ENCODE measurements at regions not wholly inside any gene's neighbourhood (a gene's known extent, or its start where the extent isn't known, plus 50 kb on each side); places are given as distances from the start of the nearest gene placed in this dataset.

DNA sequence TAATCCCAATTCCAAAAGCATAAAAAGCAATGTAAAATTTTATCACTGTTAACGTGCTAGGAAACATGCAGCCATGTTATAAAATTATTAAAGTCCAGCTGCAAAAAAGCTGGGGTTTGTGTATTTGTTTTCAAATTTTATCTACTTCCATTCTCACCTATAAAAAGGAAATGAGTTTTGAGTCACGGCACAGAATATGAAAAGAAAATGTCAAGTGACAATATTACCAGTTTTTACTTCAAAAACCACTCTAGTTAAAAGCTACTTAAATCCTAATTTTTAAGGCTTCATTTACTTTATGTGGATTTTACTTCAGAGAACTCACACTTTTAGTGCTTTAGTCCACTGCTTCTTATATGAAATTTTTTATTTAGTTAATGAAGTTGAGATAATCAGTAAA lies 72.7 kb upstream of the IFNE start:
- no peak for TF ChIP-seq POLR2A (IDR thresholded peaks at IDR 0.05)
- TF ChIP-seq, protein P1, sequence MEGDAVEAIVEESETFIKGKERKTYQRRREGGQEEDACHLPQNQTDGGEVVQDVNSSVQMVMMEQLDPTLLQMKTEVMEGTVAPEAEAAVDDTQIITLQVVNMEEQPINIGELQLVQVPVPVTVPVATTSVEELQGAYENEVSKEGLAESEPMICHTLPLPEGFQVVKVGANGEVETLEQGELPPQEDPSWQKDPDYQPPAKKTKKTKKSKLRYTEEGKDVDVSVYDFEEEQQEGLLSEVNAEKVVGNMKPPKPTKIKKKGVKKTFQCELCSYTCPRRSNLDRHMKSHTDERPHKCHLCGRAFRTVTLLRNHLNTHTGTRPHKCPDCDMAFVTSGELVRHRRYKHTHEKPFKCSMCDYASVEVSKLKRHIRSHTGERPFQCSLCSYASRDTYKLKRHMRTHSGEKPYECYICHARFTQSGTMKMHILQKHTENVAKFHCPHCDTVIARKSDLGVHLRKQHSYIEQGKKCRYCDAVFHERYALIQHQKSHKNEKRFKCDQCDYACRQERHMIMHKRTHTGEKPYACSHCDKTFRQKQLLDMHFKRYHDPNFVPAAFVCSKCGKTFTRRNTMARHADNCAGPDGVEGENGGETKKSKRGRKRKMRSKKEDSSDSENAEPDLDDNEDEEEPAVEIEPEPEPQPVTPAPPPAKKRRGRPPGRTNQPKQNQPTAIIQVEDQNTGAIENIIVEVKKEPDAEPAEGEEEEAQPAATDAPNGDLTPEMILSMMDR (IDR thresholded peaks at IDR 0.05): no peak
